Adrenal gland (tissue), 9 donors: ENCODE measurements at regions not wholly inside any gene's neighbourhood (a gene's known extent, or its start where the extent isn't known, plus 50 kb on each side); places are given as distances from the start of the nearest gene placed in this dataset.

Source experiments
- DNase-seq, 7 donors: peaks; one replicate each; pipeline ENCODE4 v3.0.0-alpha.2; 2019 to 2020
- H3K27ac ChIP-seq, 5 donors: fragments of 200-600 bp; sonication (generic) in 4 of 5; 1 replicate in 3 of 5; 2 replicates in 2 of 5; pipeline versions ENCODE4 v1.5.1 to v1.8.0; 2016 to 2020; ENCODE audit warnings: mild to moderate bottlenecking in 1 of 5
- H3K27me3 ChIP-seq: fragments of 200-600 bp; 2 replicates; pipeline ENCODE4 v1.8.0; 2021
- H3K36me3 ChIP-seq, 2 donors: fragments of 200-600 bp; replicated peaks in 1 of 2; 1 replicate in 1 of 2; 2 replicates in 1 of 2; pipeline versions ENCODE4 v1.5.1 to v1.8.0; 2018 to 2022
- H3K4me1 ChIP-seq, 2 donors: fragments of 200-600 bp; replicated peaks in 1 of 2; 1 replicate in 1 of 2; 2 replicates in 1 of 2; pipeline versions ENCODE4 v1.5.1 to v1.8.0; 2018 to 2021
- H3K4me3 ChIP-seq, 4 donors: fragments of 200-600 bp; sonication (generic) in 3 of 4; one replicate each; pipeline ENCODE4 v1.5.1; 2016 to 2018
- H3K9me3 ChIP-seq, 3 donors: fragments of 200-600 bp; sonication (generic) in 1 of 3; replicated peaks in 1 of 3; 1 replicate in 2 of 3; 2 replicates in 1 of 3; pipeline versions ENCODE4 v1.5.1 to v1.8.0; 2016 to 2021
- POLR2A ChIP-seq, 2 donors: fragments of 450-650 bp; IDR thresholded peaks; one replicate each; pipeline ENCODE4 v1.6.1; 2017; ENCODE audit warnings: antibody characterized with exemption in 2 of 2, mild to moderate bottlenecking in 2 of 2, moderate library complexity in 1 of 2
- WGBS, 4 donors: extraction: QIAGEN DNeasy Blood & Tissue Kit in 2 of 4; methylation state at CpG; one replicate each; pipeline versions ENCODE4 v1.1.5 to v1.1.7; 2013 to 2017; 5-methylcytosine and 5-hydroxymethylcytosine counted together
- intact Hi-C, 2 donors: fragments of 100-400 bp; cut with DNase I; formaldehyde crosslinking; loops; one replicate each; pipeline versions ENCODE4 v1.14.1 to v1.15.0; 2022 to 2023
- TF ChIP-seq, protein P1 (sequence below), 6 experiments: fragments of 450-650 bp in 4 of 6; fragments of 200-600 bp in 2 of 6; sonication (generic) in 1 of 6; IDR thresholded peaks; 1 replicate in 5 of 6; 2 replicates in 1 of 6; pipeline versions ENCODE4 v1.5.1 to v1.8.0; 2016 to 2021; ENCODE audit warnings: antibody characterized with exemption in 6 of 6, mild to moderate bottlenecking in 2 of 6, moderate library complexity in 1 of 6
- donor health status: healthy with polysubstance abuse.
- donor health status: Bipolar disorder and iron deficiency.
- donor health status: DM: yes; HTN: yes; CAD: no.
- donor health status: DM: no; HTN: no; CAD: no.
- donor health status: DM: no; HTN: no; CAD: no.

DNA sequence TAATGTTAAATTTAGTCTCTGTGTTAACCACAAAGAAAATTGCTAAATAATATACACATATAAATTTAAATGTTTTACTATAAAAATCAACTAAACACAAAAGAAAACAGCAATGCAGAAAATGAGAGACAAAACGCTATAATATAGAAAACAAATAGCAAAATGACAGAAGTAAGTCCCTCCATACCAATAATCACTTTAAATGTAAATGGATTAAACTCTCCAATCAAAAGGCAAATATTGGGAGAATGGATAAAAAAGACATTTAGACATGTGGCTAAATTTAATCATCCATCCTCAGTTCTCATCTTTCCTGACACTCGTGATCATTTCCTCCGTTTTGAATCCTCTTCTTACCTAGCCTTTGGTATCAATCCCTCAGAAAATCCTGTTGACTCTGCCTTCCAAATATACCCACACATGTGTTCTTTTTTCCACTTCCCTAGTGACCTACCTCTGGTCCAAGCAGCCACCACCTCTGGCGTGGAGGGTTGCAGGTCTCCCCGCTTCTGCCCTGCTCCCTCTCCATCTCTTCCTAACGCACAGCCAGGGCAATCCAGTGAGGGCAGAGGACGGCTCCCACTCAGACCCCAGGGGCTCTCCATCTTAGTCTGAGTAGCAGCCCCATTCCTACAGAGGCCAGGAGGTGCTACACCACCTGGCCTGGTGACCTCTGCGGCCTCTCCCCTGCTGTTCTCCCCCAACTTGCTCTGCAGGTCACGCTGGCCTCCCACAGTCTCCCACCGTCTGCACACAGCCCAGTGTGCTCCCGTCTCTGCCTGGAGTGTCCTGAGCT is 149.2 kb downstream of the RNASET2 start:
- no peaks in the 10 kb centered on the region for H3K4me1 ChIP-seq
- TF ChIP-seq POLR2A (IDR thresholded peaks at IDR 0.05): no peak
- TF ChIP-seq, protein P1, sequence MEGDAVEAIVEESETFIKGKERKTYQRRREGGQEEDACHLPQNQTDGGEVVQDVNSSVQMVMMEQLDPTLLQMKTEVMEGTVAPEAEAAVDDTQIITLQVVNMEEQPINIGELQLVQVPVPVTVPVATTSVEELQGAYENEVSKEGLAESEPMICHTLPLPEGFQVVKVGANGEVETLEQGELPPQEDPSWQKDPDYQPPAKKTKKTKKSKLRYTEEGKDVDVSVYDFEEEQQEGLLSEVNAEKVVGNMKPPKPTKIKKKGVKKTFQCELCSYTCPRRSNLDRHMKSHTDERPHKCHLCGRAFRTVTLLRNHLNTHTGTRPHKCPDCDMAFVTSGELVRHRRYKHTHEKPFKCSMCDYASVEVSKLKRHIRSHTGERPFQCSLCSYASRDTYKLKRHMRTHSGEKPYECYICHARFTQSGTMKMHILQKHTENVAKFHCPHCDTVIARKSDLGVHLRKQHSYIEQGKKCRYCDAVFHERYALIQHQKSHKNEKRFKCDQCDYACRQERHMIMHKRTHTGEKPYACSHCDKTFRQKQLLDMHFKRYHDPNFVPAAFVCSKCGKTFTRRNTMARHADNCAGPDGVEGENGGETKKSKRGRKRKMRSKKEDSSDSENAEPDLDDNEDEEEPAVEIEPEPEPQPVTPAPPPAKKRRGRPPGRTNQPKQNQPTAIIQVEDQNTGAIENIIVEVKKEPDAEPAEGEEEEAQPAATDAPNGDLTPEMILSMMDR (IDR thresholded peaks at IDR 0.05): no peak

DNA sequence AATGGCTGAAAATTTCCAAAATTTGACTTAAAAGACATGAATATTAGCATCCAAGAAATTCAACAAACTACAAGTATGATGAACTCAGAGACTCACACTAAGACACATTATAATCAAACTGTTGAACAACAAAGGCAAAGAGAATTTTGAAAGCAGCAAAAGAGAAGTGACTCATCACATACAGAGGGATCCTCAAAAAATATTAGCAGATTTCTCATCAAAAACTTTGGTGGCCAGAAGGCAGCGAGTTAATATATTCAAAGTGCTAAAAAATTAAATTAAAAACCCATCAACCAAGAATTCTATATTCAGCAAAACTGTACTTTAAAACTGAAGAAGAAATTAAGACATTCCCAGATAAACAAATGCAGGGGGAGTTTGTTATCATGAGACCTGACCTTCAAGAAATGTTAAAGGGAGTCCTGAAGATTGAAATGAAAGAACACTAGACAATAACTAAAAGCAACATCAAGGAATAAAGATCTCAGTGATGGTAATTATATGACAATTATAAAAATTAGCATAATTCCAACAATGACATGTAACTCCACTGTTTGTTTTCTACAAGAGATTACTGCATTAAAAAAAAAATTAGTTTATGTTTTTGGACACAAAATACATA is 150.0 kb downstream of the RNASET2 start:
- no peaks in the 10 kb centered on the region for H3K4me1 ChIP-seq
- H3K27ac ChIP-seq: no peak overlapping the region
- TF ChIP-seq, protein P1 (IDR thresholded peaks at IDR 0.05): no peak
- TF ChIP-seq POLR2A (IDR thresholded peaks at IDR 0.05): no peak
- intact Hi-C loops: no loop called here
- H3K27me3 ChIP-seq: no peaks in the 10 kb centered on the region
- no peak overlapping the region for H3K4me3 ChIP-seq
- DNase-seq: no peak
- 92 to 100% (median 97%) methylated on average over 1 of the region's 1 CpG for WGBS, 4 donors
- H3K36me3 ChIP-seq: no peaks in the 10 kb centered on the region
- H3K9me3 ChIP-seq: peaks cover 0 to 4% (median 0%) of the 10 kb centered on the region in 3 donors

More for the DNA sequence above, 149.2 kb downstream of the RNASET2 start:
- Histone ChIP-seq H3K27ac (no peak overlapping the region), H3K27me3 (no peaks in the 10 kb centered on the region), H3K9me3 (peaks cover 0 to 4% (median 0%) of the 10 kb centered on the region in 3 donors), H3K4me3 (no peak overlapping the region), H3K36me3 (no peaks in the 10 kb centered on the region)
- 79 to 86% (median 81%) methylated on average over 10 to 11 of the region's 11 CpGs for WGBS, 4 donors
- intact Hi-C loops: no loop called here
- no peak for DNase-seq

DNA sequence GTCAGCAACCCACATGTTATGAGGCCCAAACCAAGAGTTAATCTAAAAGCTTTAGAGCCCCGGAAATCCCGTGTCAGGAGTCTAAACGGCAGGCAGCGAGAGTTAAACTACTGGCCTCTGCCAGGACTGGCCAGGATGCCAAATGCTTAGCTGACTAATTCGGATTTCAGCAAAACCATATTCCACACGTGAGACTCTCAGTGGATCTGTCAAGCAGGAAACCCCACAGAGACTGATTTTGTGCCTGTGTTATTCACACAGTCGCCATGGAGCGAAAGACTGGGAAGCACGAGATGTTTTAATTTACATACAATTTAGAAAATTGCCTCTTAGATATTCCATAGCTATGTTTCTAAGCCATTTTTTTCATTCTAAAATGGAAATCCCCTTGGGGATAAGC is 152.9 kb downstream of the RNASET2 start:
- 54 to 78% (median 66%) methylated on average over 8 to 9 of the region's 9 CpGs for WGBS, 4 donors
- no peak for DNase-seq
- Histone ChIP-seq H3K27me3 (no peaks in the 10 kb centered on the region), H3K36me3 (no peaks in the 10 kb centered on the region), H3K4me3 (no peak overlapping the region), H3K4me1 (no peaks in the 10 kb centered on the region), H3K27ac (no peak overlapping the region), H3K9me3 (peaks cover 0 to 4% (median 0%) of the 10 kb centered on the region in 3 donors)
- intact Hi-C loops: no loop called here
- TF ChIP-seq, protein P1 (IDR thresholded peaks at IDR 0.05): no peak
- TF ChIP-seq POLR2A (IDR thresholded peaks at IDR 0.05): no peak

DNA sequence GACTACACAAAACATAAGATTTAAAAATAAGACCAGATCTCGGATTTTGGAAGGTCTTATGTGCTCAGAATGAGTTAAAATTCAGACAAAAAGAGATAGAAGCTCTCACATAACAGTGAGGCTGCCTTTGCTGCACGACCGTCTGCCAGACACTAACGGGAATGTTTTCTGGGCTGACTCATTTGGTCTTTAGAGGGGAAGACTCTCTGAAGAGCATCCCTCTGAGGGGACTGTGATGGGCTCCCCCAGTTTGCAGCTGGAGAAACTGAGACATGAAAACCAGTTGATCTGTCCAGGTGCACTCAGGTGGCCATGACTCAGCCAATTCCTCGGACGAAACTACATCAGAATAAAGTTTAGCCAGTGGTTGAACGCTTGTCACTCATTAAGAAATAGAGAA is 153.9 kb downstream of the RNASET2 start:
- Histone ChIP-seq H3K36me3 (no peaks in the 10 kb centered on the region), H3K9me3 (peaks cover 0 to 4% (median 0%) of the 10 kb centered on the region in 3 donors), H3K27me3 (no peaks in the 10 kb centered on the region), H3K4me3 (no peak overlapping the region), H3K27ac (no peak overlapping the region), H3K4me1 (no peaks in the 10 kb centered on the region)
- DNase-seq: no peak
- intact Hi-C loops: no loop called here
- TF ChIP-seq, protein P1 (IDR thresholded peaks at IDR 0.05): no peak
- no peak for TF ChIP-seq POLR2A (IDR thresholded peaks at IDR 0.05)
- 59 to 70% (median 64%) methylated on average over 7 of the region's 7 CpGs for WGBS, 4 donors
